Mononuclear cell (primary cell): ENCODE measurements at regions not wholly inside any gene's neighbourhood (a gene's known extent, or its start where the extent isn't known, plus 50 kb on each side); places are given as distances from the start of the nearest gene placed in this dataset.
A peak's percentile ranks its signal among the peaks of the same experiment; 100 is the strongest.

Experiments
- H3K27me3 ChIP-seq: 2 replicates; pipeline ENCODE4 v1.6.0; 2011; ENCODE audit warnings: low read length, control low read depth; ENCODE audit not compliant: insufficient read depth
- H3K4me1 ChIP-seq: 2 replicates; pipeline ENCODE4 v1.5.1; 2011; ENCODE audit warnings: mild to moderate bottlenecking, low read length, control low read depth; ENCODE audit not compliant: insufficient read depth
- H3K4me3 ChIP-seq: 2 replicates; pipeline ENCODE4 v1.5.1; 2011; ENCODE audit warnings: mild to moderate bottlenecking, low read length, moderate library complexity
- H3K9me3 ChIP-seq: 2 replicates; pipeline ENCODE4 v1.5.1; 2011; ENCODE audit warnings: low read depth, mild to moderate bottlenecking, control low read depth, low read length

- Histone ChIP-seq H3K4me1 (peaks cover 7% of the 10 kb centered on the region), H3K9me3 (no peaks in the 10 kb centered on the region), H3K4me3 (no peak overlapping the region), H3K27me3 (no peaks in the 10 kb centered on the region)
Observed at GRCh38 chr17:77266891-77267341, 126.1 kb downstream of the SEC14L1 start.

DNA sequence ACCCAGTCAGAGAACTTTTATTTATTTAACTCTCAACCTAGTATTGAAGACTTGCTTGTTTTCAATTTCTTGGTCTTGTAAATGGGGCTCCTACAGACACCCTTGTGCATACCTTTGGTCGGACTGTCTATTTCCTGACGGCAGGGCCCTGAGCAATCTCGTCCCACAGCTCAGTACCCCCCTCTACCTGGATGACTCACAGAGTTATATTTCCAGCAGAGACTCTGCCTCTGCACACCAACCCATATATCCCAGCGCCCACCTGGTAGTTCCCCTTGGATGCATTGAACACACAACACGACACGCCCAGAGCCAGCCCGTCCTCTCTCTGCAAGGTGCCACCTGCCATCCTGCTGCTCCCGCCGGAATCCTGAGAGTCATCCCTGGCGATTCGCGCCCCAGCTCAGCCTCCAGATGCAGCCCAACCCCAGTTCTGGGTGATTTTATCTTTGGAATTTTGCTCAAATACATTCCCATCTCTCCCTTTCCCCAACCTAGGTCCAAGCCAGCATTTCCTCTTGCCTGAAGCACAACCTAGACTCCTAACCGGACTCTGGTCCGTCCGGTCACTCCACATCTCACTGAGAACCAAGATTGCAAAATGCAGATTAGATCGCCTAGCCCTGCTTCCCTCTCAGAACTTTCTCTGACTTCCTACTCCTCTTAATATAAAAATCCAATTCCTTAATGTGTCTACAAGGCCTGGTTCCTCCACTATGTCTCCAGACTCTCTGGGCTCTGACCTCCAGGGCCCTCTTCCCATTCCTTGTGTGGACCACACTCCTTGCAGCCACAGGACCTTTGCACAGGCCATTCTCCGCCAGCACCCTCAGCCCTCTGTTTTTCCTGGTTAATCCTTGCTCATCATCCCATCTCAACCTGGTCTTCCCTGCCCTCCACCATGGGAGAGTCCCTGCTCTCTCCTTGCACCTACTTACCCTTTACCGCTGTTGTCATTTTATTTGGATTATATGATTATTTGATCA lies 129.2 kb downstream of the SEC14L1 start:
- Histone ChIP-seq H3K4me3 (no peak overlapping the region), H3K4me1 (peaks cover 22% of the 10 kb centered on the region), H3K9me3 (no peaks in the 10 kb centered on the region), H3K27me3 (no peaks in the 10 kb centered on the region)

- Histone ChIP-seq H3K27me3 (no peaks in the 10 kb centered on the region), H3K9me3 (no peaks in the 10 kb centered on the region), H3K4me1 (peaks cover 22% of the 10 kb centered on the region), H3K4me3 (no peak overlapping the region)
Observed at GRCh38 chr17:77271411-77271810, 130.6 kb downstream of the SEC14L1 start.

DNA sequence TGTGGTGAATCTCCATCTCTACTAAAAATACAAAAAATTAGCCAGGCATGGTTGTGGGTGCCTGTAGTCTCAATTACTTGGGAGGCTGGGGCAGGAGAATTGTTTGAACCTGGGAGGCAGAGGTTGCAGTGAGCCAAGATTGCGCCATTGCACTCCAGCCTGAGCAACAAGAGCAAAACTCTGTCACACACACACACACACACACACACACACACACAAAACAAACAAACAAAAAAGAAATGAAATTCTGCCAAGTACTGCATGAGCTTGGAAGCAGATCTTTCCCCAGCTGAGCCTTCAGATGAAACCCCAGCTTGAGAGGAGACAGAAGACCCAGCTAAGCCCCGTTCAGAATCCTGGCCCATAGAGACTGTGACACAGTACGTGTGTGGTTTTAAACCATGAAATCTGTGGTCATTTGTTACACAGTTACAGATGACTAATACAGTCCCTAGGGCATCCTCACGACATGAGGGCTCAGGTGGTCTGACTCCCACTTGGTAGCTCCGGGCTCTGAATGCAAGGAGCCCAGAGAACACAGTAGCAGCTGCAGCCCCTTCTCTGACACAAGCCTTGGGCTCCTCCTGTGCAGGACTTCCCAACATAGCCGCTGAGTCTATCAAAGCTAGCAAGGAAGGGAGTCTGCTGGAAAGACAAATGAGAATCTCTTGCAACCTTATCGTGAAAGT lies 132.8 kb downstream of the SEC14L1 start:
- Histone ChIP-seq H3K4me1 (peaks cover 23% of the 10 kb centered on the region), H3K27me3 (no peaks in the 10 kb centered on the region), H3K4me3 (no peak overlapping the region), H3K9me3 (no peaks in the 10 kb centered on the region)

DNA sequence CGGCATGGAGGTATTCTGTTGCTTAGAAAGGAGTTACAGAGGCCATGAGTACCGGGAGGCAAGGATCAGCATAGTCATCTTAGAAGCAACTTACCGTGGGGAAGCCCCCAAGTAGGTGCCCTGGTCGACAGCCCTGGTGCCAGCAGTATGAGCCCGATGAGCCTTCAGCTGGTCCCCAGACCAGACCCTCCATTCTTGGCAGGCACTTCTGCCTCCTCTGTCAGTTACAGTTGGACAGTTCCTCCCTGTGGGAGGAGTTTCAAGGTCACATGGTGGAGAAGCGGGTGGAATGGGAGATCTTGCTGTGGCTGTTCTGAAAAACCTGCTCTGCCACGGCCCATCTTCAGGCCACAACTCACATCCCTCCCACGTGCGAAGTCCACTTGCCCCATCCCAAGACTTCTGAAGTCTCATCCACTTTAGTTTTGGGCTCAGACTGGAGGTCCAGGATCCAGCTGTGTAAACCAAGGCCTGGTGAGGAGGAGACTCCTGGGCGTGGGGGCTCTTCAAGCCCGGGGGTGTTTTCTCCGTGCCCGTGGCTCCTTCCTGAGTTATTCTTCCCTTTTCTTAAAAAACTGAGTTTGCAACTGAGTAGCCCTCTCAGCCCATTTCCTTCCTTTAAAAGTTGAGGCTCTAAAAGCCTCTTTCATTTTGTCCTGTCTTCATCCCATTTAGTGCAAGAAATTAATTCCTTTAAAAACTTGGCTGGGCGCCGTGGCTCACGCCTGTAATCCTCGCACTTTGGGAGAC lies 133.5 kb downstream of the SEC14L1 start:
- H3K4me3 ChIP-seq, result no peak overlapping the region
- H3K4me1 ChIP-seq, result peaks cover 23% of the 10 kb centered on the region
- H3K27me3 ChIP-seq, result no peaks in the 10 kb centered on the region
- H3K9me3 ChIP-seq, result no peaks in the 10 kb centered on the region

- Histone ChIP-seq H3K9me3 (no peaks in the 10 kb centered on the region), H3K4me3 (no peak overlapping the region), H3K27me3 (peaks cover 16% of the 10 kb centered on the region), H3K4me1 (peaks cover 25% of the 10 kb centered on the region)
Observed at GRCh38 chr17:77279448-77280303, 138.9 kb downstream of the SEC14L1 start.

GRCh38 chr17:77280304-77281121 lies 139.7 kb downstream of the SEC14L1 start:
- H3K4me1 ChIP-seq, result peaks cover 28% of the 10 kb centered on the region
- peaks cover 16% of the 10 kb centered on the region for H3K27me3 ChIP-seq
- H3K4me3 ChIP-seq, result peak overlapping the region; percentile 16
- H3K9me3 ChIP-seq, result no peaks in the 10 kb centered on the region

DNA sequence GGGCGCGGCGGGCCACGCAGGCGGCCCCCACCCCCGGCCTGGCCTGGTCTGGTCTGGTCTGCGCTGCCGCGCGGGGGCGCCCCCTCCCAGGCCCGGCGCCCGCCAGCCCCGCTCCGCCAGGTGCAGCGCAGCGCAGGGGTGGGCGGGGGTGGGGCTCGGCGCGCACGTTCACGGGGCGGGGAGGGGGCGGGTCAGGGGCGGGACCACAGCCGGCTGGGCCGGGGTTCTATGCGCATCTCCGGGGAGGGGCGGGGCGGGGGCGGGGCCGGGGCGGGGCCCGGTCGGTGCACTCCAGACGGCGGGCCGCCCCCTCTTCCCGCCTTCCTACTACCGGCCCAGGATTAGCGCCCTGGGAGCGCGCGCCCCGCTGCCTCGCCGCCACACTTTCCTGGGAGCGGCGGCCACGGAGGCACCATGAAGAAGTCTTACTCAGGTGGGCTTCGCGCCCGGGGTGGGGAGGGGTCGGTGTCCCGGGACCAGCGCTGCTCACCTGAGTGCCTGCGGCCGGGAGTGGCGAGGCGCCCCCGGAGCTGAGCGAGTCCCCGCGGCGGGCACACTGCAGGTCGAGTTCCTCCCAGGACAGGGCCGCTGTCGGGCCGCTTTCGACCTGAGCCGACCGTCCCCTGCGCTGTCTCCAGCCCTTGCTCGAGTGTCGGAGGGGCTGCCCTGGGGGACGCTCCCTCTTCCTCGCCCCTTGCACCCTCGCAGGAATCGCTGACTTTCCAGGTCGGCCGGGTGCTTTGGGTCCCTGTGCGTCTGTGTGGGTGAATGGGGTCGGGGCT lies 140.5 kb downstream of the SEC14L1 start:
- Histone ChIP-seq H3K27me3 (peaks cover 16% of the 10 kb centered on the region), H3K4me3 (peak overlapping the region; percentile 23), H3K9me3 (no peaks in the 10 kb centered on the region), H3K4me1 (peaks cover 36% of the 10 kb centered on the region)

DNA sequence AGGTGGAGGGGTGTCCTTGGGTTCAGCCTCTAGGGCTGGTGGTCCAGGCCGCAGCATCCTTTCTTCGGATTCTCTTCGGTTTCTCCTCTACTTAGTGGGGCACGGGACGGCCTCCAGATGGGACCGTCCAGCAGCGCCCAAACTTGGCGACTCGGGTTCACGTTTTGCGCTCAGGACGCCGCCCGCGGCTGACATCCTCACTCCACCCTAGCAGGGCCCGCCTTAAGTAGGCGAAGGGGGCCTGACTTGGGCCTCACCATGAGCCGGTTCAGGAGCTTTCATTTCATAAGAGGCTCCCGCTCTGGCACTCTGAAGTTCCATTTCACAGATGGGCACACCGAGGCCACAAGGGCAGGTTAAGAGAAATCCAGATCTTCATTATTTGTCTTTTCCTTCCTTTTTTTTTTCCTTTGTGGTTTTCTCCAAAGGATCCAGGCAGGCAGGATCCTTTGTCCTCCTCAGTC lies 141.2 kb downstream of the SEC14L1 start:
- H3K9me3 ChIP-seq, result no peaks in the 10 kb centered on the region
- H3K27me3 ChIP-seq, result peaks cover 16% of the 10 kb centered on the region
- no peak overlapping the region for H3K4me3 ChIP-seq
- peaks cover 38% of the 10 kb centered on the region for H3K4me1 ChIP-seq

DNA sequence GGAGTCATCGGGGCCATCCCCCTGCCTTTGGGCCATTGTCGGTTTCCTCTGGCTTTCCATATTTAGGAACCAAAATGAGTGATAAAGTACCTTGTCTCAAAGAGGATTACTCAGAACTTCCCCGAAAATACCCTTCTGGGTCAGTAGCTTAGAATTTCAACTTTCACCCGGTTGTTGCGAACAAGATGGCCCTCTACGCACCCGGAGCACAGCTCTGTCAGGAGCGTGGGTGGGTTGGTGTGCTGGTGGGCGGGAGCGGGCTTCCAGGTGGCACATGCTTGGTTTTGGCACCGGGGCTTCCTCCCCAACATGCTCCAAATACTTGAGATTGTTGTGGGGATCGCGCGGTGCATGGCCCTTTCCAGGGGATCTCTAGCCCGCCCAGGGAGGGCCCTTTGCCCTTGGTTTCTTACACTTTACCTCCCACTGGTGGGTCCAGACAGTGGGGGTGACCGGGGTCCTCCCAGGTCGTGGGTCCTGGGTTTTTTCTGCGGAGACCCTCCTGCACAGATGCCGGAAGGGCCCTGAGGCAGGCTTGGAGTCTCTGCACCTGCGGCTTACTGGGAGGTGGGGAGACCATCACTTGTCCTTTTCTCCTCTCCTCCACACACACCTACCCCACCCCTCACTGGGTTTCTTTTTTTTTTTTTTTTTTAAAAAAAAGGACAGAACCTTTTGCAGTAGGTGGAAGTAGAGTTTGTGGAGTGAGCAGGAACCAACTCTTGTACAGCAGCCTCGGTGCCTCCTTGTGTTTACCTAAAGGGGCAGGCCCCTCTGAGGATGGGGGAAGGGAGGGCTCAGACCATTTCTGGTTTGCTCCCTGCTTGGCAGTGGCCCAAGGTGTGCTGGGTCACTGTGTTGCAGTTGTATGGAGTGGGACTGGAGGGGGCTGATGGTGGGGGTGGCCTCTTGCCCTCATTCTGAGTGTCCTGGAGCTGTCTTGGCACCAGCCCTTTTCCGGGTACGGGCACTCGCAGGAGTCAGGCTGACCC lies 142.1 kb downstream of the SEC14L1 start:
- H3K4me3 ChIP-seq, result no peak overlapping the region
- H3K9me3 ChIP-seq, result no peaks in the 10 kb centered on the region
- peaks cover 35% of the 10 kb centered on the region for H3K4me1 ChIP-seq
- peaks cover 16% of the 10 kb centered on the region for H3K27me3 ChIP-seq

DNA sequence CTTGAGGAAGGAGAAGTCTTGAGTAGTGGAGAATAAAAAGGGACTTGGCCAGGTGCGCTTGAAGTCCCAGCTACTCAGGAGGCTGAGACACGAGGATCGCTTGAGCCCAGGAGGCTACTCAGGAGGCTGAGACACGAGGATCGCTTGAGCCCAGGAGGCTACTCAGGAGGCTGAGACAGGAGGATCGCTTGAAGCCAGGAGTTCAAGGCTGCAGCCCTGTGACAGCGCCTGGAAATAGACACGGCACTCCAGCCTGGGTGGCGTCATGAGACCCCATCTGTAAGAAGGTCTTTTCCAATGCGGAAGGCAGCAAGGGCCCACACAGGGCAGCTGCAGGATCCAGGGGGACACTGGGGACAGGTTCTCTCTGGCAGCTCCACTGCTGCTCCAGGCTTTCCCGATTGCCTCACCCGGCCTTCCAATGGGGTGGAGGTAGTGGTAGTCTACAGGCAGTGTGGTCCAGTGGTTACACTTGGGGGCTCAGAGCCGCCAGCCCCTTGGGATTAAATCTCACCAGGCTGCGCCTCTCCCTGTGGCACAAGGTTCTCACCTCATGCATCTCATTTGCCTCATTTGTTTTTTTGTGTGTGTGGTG lies 143.4 kb downstream of the SEC14L1 start:
- Histone ChIP-seq H3K27me3 (peaks cover 16% of the 10 kb centered on the region), H3K9me3 (no peaks in the 10 kb centered on the region), H3K4me1 (peaks cover 31% of the 10 kb centered on the region), H3K4me3 (no peak overlapping the region)
